ENCODE measurements at regions not wholly inside any gene's neighbourhood (a gene's known extent, or its start where the extent isn't known, plus 50 kb on each side); places are given as distances from the start of the nearest gene placed in this dataset.
"Not testable (repeated sequence)": the region's sequence is repeated elsewhere in the genome, so short reads cannot be mapped to it uniquely, and the experiment has no call there.

DNA sequence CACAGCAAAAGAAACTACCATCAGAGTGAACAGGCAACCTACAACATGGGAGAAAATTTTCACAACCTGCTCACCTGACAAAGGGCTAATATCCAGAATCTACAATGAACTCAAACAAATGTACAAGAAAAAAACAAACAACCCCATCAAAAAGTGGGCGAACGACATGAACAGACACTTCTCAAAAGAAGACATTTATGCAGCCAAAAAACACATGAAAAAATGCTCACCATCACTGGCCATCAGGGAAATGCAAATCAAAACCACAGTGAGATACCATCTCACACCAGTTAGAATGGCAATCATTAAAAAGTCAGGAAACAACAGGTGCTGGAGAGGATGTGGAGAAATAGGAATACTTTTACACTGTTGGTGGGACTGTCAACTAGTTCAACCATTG is 207.8 kb downstream of the USP6NL start:
- not testable (repeated sequence) for H3K27me3 Mint-ChIP-seq; ATAC-seq (replicated peaks); H3K9me3 Mint-ChIP-seq; H3K36me3 Mint-ChIP-seq (ENCODE audit: low read depth)
- Mint-ChIP-seq H3K27ac (peak overlapping the region; percentile 86), H3K4me3 (peak overlapping the region; percentile 72), H3K4me1 (peaks cover 40% of the 10 kb centered on the region)

GRCh38 chr10:11403116-11403515 is 208.3 kb downstream of the USP6NL start:
- Mint-ChIP-seq H3K27ac (peak overlapping the region; percentile 86), H3K4me1 (peaks cover 40% of the 10 kb centered on the region), H3K36me3 (ENCODE audit: low read depth) (no peaks in the 10 kb centered on the region), H3K4me3 (peak overlapping the region; percentile 72), H3K27me3 (no peaks in the 10 kb centered on the region), H3K9me3 (no peaks in the 10 kb centered on the region)
- peak; percentile 92 for ATAC-seq (replicated peaks)

- Mint-ChIP-seq H3K4me1 (peaks cover 36% of the 10 kb centered on the region), H3K9me3 (no peaks in the 10 kb centered on the region), H3K4me3 (peak overlapping the region; percentile 72)
Measured at GRCh38 chr10:11402392-11402791, 209.1 kb downstream of the USP6NL start.

GRCh38 chr10:11401264-11402235 is 209.9 kb downstream of the USP6NL start:
- H3K27ac Mint-ChIP-seq, result peak overlapping the region; percentile 86
- H3K27me3 Mint-ChIP-seq, result no peaks in the 10 kb centered on the region
- no peaks in the 10 kb centered on the region for H3K9me3 Mint-ChIP-seq
- H3K4me1 Mint-ChIP-seq, result peaks cover 32% of the 10 kb centered on the region
- peak overlapping the region; percentile 72 for H3K4me3 Mint-ChIP-seq
- peak; percentile 41 for ATAC-seq (replicated peaks)
- no peaks in the 10 kb centered on the region for H3K36me3 Mint-ChIP-seq (ENCODE audit: low read depth)

More at GRCh38 chr10:11402392-11402791, 209.1 kb downstream of the USP6NL start:
- no peaks in the 10 kb centered on the region for H3K27me3 Mint-ChIP-seq
- H3K27ac Mint-ChIP-seq, result peak overlapping the region; percentile 86
- H3K36me3 Mint-ChIP-seq (ENCODE audit: low read depth), result no peaks in the 10 kb centered on the region
- ATAC-seq (replicated peaks), result no peak

GRCh38 chr10:11397980-11398580 is 213.4 kb downstream of the USP6NL start:
- ATAC-seq (replicated peaks), result no peak
- H3K4me3 Mint-ChIP-seq, result no peak overlapping the region
- no peaks in the 10 kb centered on the region for H3K27me3 Mint-ChIP-seq
- H3K36me3 Mint-ChIP-seq (ENCODE audit: low read depth), result no peaks in the 10 kb centered on the region
- H3K27ac Mint-ChIP-seq, result no peak overlapping the region
- H3K4me1 Mint-ChIP-seq, result peaks cover 23% of the 10 kb centered on the region
- H3K9me3 Mint-ChIP-seq, result no peaks in the 10 kb centered on the region

DNA sequence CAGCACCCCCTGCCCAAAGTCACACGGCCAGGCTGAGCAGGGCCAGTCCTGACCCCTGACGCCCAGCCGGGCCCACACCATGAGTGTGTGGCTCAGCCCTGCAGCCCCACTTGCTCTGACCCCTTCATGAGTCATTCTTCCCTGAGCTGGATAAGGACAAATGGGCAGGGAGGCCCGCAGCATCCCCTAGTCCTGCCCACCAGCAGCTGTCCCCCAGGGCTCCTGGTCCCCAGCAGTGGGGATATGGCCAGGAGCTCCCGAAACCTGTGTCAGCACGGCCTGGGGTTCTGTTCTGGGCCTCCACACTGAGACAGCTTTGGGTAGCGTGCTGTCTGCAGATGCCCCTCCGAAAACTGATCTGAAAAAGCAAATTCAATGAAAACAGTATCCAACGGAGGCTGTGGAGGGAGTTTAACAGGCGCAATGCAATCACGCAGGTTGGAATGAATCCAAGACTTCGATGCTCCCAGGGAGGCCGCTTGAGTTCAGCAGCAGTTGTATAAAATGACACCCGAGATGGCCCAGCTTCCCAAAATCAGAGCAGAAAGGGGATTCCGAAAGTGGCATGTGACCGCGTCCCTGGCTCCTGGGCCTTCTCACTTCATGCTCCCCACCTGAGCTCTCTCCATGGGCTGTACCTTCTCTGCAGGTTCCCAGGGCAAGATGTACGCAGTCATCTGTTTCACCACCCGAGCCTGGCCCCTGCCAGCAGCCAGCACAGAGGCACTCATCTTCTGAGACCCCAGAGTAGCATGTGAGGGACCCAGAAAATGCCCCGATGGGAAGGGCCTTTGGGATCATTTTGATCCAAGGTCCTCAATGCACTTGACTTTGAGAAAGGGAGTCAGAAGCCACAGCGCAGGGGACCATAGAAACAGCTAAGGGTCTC is 214.1 kb downstream of the USP6NL start:
- Mint-ChIP-seq H3K27ac (no peak overlapping the region), H3K36me3 (ENCODE audit: low read depth) (no peaks in the 10 kb centered on the region), H3K27me3 (no peaks in the 10 kb centered on the region), H3K9me3 (no peaks in the 10 kb centered on the region), H3K4me3 (no peak overlapping the region), H3K4me1 (peaks cover 16% of the 10 kb centered on the region)
- ATAC-seq (replicated peaks), result no peak

GRCh38 chr10:11396311-11396955 is 215.0 kb downstream of the USP6NL start:
- Mint-ChIP-seq H3K27me3 (no peaks in the 10 kb centered on the region), H3K4me1 (peaks cover 8% of the 10 kb centered on the region), H3K36me3 (ENCODE audit: low read depth) (no peaks in the 10 kb centered on the region), H3K4me3 (no peak overlapping the region), H3K9me3 (no peaks in the 10 kb centered on the region), H3K27ac (no peak overlapping the region)
- ATAC-seq (replicated peaks), result no peak

GRCh38 chr10:11395581-11396310 is 215.7 kb downstream of the USP6NL start:
- H3K27me3 Mint-ChIP-seq, result no peaks in the 10 kb centered on the region
- no peaks in the 10 kb centered on the region for H3K36me3 Mint-ChIP-seq (ENCODE audit: low read depth)
- ATAC-seq (replicated peaks), result no peak
- H3K4me1 Mint-ChIP-seq, result peaks cover 3% of the 10 kb centered on the region
- no peak overlapping the region for H3K4me3 Mint-ChIP-seq
- H3K27ac Mint-ChIP-seq, result no peak overlapping the region
- no peaks in the 10 kb centered on the region for H3K9me3 Mint-ChIP-seq

- H3K4me3 Mint-ChIP-seq, result no peak overlapping the region
- no peak overlapping the region for H3K27ac Mint-ChIP-seq
- no peaks in the 10 kb centered on the region for H3K9me3 Mint-ChIP-seq
- H3K4me1 Mint-ChIP-seq, result no peaks in the 10 kb centered on the region
- no peaks in the 10 kb centered on the region for H3K36me3 Mint-ChIP-seq (ENCODE audit: low read depth)
- no peaks in the 10 kb centered on the region for H3K27me3 Mint-ChIP-seq
- ATAC-seq (replicated peaks), result no peak
Measured at GRCh38 chr10:11395161-11395560, 216.3 kb downstream of the USP6NL start.

GRCh38 chr10:11393858-11394257 is 217.6 kb downstream of the USP6NL start:
- Mint-ChIP-seq H3K9me3 (no peaks in the 10 kb centered on the region), H3K27me3 (no peaks in the 10 kb centered on the region), H3K36me3 (ENCODE audit: low read depth) (no peaks in the 10 kb centered on the region), H3K27ac (no peak overlapping the region), H3K4me3 (no peak overlapping the region), H3K4me1 (no peaks in the 10 kb centered on the region)
- ATAC-seq (replicated peaks), result no peak

- Mint-ChIP-seq H3K9me3 (no peaks in the 10 kb centered on the region), H3K4me1 (no peaks in the 10 kb centered on the region), H3K4me3 (no peak overlapping the region), H3K27me3 (no peaks in the 10 kb centered on the region), H3K27ac (no peak overlapping the region), H3K36me3 (ENCODE audit: low read depth) (no peaks in the 10 kb centered on the region)
- no peak for ATAC-seq (replicated peaks)
Measured at GRCh38 chr10:11392776-11393175, 218.7 kb downstream of the USP6NL start.

- no peak for ATAC-seq (replicated peaks)
- Mint-ChIP-seq H3K4me3 (no peak overlapping the region), H3K27me3 (no peaks in the 10 kb centered on the region), H3K36me3 (ENCODE audit: low read depth) (no peaks in the 10 kb centered on the region), H3K4me1 (no peaks in the 10 kb centered on the region), H3K27ac (no peak overlapping the region), H3K9me3 (peaks cover 2% of the 10 kb centered on the region)
Measured at GRCh38 chr10:11388996-11389395, 222.5 kb downstream of the USP6NL start.

DNA sequence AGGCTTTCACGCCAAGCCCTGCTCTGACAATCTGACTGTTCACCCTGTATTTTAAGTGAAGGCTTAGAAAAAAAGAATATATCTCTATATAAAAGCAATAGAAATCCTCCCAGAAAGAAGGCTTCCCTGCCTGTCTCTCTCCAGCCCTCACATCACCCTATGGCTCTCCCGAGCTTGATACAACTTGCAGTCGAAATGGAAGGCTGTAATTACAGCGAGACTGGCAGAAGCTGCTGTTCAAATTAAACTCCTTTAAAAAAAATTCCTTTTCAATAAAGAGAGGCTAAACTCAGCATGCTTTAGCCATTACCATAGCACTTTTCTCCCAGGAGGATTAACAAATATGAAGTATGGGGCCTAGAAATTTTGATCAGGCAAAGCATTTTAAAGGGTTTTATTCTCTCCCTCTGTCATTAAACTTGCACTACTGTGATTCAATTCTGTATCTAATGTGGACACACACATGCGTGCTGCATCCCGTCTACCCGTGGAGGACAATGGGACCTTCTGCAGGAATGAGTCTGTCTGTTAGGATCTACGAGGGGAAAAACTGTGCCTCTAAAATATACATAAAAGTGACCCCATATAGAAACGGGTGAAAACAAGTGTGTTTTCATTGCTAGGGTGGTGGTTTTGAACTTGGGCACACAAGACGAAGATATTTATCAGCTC is 223.8 kb downstream of the USP6NL start:
- H3K4me3 Mint-ChIP-seq, result no peak overlapping the region
- no peaks in the 10 kb centered on the region for H3K36me3 Mint-ChIP-seq (ENCODE audit: low read depth)
- no peak overlapping the region for H3K27ac Mint-ChIP-seq
- ATAC-seq (replicated peaks), result no peak
- H3K4me1 Mint-ChIP-seq, result no peaks in the 10 kb centered on the region
- H3K27me3 Mint-ChIP-seq, result no peaks in the 10 kb centered on the region
- peaks cover 4% of the 10 kb centered on the region for H3K9me3 Mint-ChIP-seq
